Neural crest cell (in vitro differentiated cells): ENCODE measurements at regions not wholly inside any gene's neighbourhood (a gene's known extent, or its start where the extent isn't known, plus 50 kb on each side); places are given as distances from the start of the nearest gene placed in this dataset.

ENCODE experiments used
- DNase-seq: peaks from one replicate; pipeline ENCODE4 v3.0.0; 2021; ENCODE audit warnings: low read depth, mixed read lengths, low spot score
- H3K27ac Mint-ChIP-seq: one replicate; pipeline ENCODE4 v1.8.0; 2021; ENCODE audit warnings: mild to moderate bottlenecking, mixed read lengths; ENCODE audit not compliant: unreplicated experiment
- H3K27me3 Mint-ChIP-seq: 2 replicates; pipeline ENCODE4 v1.8.0; 2021; ENCODE audit warnings: low read depth, mild to moderate bottlenecking, mixed read lengths
- H3K36me3 Mint-ChIP-seq: 2 replicates; pipeline ENCODE4 v1.8.0; 2021; ENCODE audit warnings: low read depth, mild to moderate bottlenecking, mixed read lengths
- H3K4me1 Mint-ChIP-seq: 2 replicates; pipeline ENCODE4 v1.8.0; 2021; ENCODE audit warnings: mixed read lengths
- H3K4me3 Mint-ChIP-seq: one replicate; pipeline ENCODE4 v1.8.0; 2021; ENCODE audit warnings: mild to moderate bottlenecking, mixed read lengths
- H3K9me3 Mint-ChIP-seq: 2 replicates; pipeline ENCODE4 v1.8.0; 2021; ENCODE audit warnings: mixed read lengths
- CTCF ChIP-seq: fragments of 200-600 bp; sonication (generic); conservative IDR thresholded peaks from 2 replicates; pipeline ENCODE4 v1.5.0; 2021; ENCODE audit warnings: antibody characterized with exemption, mild to moderate bottlenecking

GRCh38 chr4:180160195-180160983 is 2082.8 kb upstream of the TENM3 start:
- no peak overlapping the region for H3K27ac Mint-ChIP-seq
- no peak for TF ChIP-seq CTCF

GRCh38 chr4:180164799-180165198 is 2078.4 kb upstream of the TENM3 start:
- Mint-ChIP-seq H3K27ac (no peak overlapping the region), H3K36me3 (no peaks in the 10 kb centered on the region), H3K4me3 (no peak overlapping the region), H3K4me1 (peaks cover 8% of the 10 kb centered on the region), H3K27me3 (no peaks in the 10 kb centered on the region), H3K9me3 (no peaks in the 10 kb centered on the region)
- no peak for TF ChIP-seq CTCF
- DNase-seq = no peak

More at GRCh38 chr4:180160195-180160983, 2082.8 kb upstream of the TENM3 start:
- no peaks in the 10 kb centered on the region for H3K9me3 Mint-ChIP-seq
- no peak for DNase-seq
- H3K4me3 Mint-ChIP-seq = no peak overlapping the region
- peaks cover 8% of the 10 kb centered on the region for H3K4me1 Mint-ChIP-seq
- no peaks in the 10 kb centered on the region for H3K27me3 Mint-ChIP-seq
- H3K36me3 Mint-ChIP-seq = no peaks in the 10 kb centered on the region

GRCh38 chr4:180169394-180169793 is 2073.8 kb upstream of the TENM3 start:
- no peaks in the 10 kb centered on the region for H3K36me3 Mint-ChIP-seq
- DNase-seq = no peak
- TF ChIP-seq CTCF = no peak
- no peaks in the 10 kb centered on the region for H3K9me3 Mint-ChIP-seq
- H3K4me1 Mint-ChIP-seq = no peaks in the 10 kb centered on the region
- no peak overlapping the region for H3K4me3 Mint-ChIP-seq
- no peaks in the 10 kb centered on the region for H3K27me3 Mint-ChIP-seq
- no peak overlapping the region for H3K27ac Mint-ChIP-seq

- TF ChIP-seq CTCF = no peak
- H3K9me3 Mint-ChIP-seq = no peaks in the 10 kb centered on the region
- no peak overlapping the region for H3K27ac Mint-ChIP-seq
- no peaks in the 10 kb centered on the region for H3K36me3 Mint-ChIP-seq
- no peak overlapping the region for H3K4me3 Mint-ChIP-seq
- H3K4me1 Mint-ChIP-seq = no peaks in the 10 kb centered on the region
- H3K27me3 Mint-ChIP-seq = no peaks in the 10 kb centered on the region
- no peak for DNase-seq
These were observed 2073.2 kb upstream of the TENM3 start for GRCh38 chr4:180169966-180170365.

- Mint-ChIP-seq H3K4me1 (no peaks in the 10 kb centered on the region), H3K27ac (no peak overlapping the region), H3K36me3 (no peaks in the 10 kb centered on the region), H3K9me3 (peaks cover 4% of the 10 kb centered on the region), H3K4me3 (no peak overlapping the region), H3K27me3 (no peaks in the 10 kb centered on the region)
- DNase-seq = no peak
- TF ChIP-seq CTCF = no peak
These were observed 2064.1 kb upstream of the TENM3 start for GRCh38 chr4:180179146-180179545.
